Loucy (cell line): ENCODE measurements at regions not wholly inside any gene's neighbourhood (a gene's known extent, or its start where the extent isn't known, plus 50 kb on each side); places are given as distances from the start of the nearest gene placed in this dataset.

Experiments
- H2AFZ ChIP-seq: fragments of 200-600 bp; sonication (generic); 2 replicates; pipeline ENCODE4 v1.6.0; 2016; ENCODE audit warnings: antibody characterized with exemption, mild to moderate bottlenecking, low read length, moderate library complexity
- H3F3A ChIP-seq: fragments of 200-600 bp; 2 replicates; pipeline ENCODE4 v1.6.0; 2016; ENCODE audit warnings: antibody characterized with exemption, low read depth, mild to moderate bottlenecking
- H3K27me3 ChIP-seq: fragments of 200-600 bp; sonication (generic); 2 replicates; pipeline ENCODE4 v1.6.1; 2014; ENCODE audit warnings: low read length, mild to moderate bottlenecking; ENCODE audit not compliant: insufficient read depth, poor library complexity, severe bottlenecking
- H3K36me3 ChIP-seq: fragments of 200-600 bp; sonication (generic); 2 replicates; pipeline ENCODE4 v1.6.1; 2016; ENCODE audit warnings: low read length; ENCODE audit not compliant: insufficient read depth
- H3K4me1 ChIP-seq: fragments of 200-600 bp; sonication (generic); 2 replicates; pipeline ENCODE4 v1.5.1; 2014; ENCODE audit warnings: low read length, mild to moderate bottlenecking; ENCODE audit not compliant: insufficient read depth, poor library complexity, severe bottlenecking
- H3K4me2 ChIP-seq: fragments of 200-600 bp; sonication (generic); 2 replicates; pipeline ENCODE4 v1.6.0; 2014; ENCODE audit warnings: antibody characterized with exemption, low read length, low read depth, mild to moderate bottlenecking; ENCODE audit not compliant: poor library complexity, severe bottlenecking
- H3K4me3 ChIP-seq: fragments of 200-600 bp; sonication (generic); 2 replicates; pipeline ENCODE4 v1.5.1; 2014; ENCODE audit warnings: low read length, mild to moderate bottlenecking, mixed read lengths; ENCODE audit not compliant: poor library complexity, severe bottlenecking
- H3K79me2 ChIP-seq: fragments of 200-600 bp; sonication (generic); 2 replicates; pipeline ENCODE4 v1.6.1; 2014; ENCODE audit warnings: low read length; ENCODE audit not compliant: insufficient read depth
- H3K9ac ChIP-seq: fragments of 200-600 bp; sonication (generic); 2 replicates; pipeline ENCODE4 v1.6.0; 2014; ENCODE audit warnings: mild to moderate bottlenecking, low read depth, low read length, moderate library complexity; ENCODE audit not compliant: poor library complexity, severe bottlenecking
- H3K9me2 ChIP-seq: fragments of 200-600 bp; sonication (generic); replicated peaks from 2 replicates; pipeline ENCODE4 v1.6.1; 2016; ENCODE audit warnings: low read depth, low read length, mixed read lengths
- H3K9me3 ChIP-seq: fragments of 200-600 bp; sonication (generic); 2 replicates; pipeline ENCODE4 v1.6.1; 2014; ENCODE audit warnings: mild to moderate bottlenecking, antibody characterized with exemption, low read length, low read depth; ENCODE audit not compliant: insufficient read depth
- H4K20me1 ChIP-seq: fragments of 200-600 bp; sonication (generic); 2 replicates; pipeline ENCODE4 v1.6.0; 2014; ENCODE audit warnings: antibody characterized with exemption, low read length, mild to moderate bottlenecking; ENCODE audit not compliant: insufficient read depth, poor library complexity, severe bottlenecking
- EZH2phosphoT487 ChIP-seq: fragments of 200-600 bp; IDR thresholded peaks from 2 replicates; pipeline ENCODE4 v1.6.1; 2018; ENCODE audit warnings: antibody characterized with exemption, mild to moderate bottlenecking, moderate library complexity, borderline replicate concordance
- TF ChIP-seq, protein P1 (sequence below): fragments of 200-600 bp; sonication (generic); conservative IDR thresholded peaks from 2 replicates; pipeline ENCODE4 v1.5.1; 2014; ENCODE audit warnings: mild to moderate bottlenecking, antibody characterized with exemption, low read length

DNA sequence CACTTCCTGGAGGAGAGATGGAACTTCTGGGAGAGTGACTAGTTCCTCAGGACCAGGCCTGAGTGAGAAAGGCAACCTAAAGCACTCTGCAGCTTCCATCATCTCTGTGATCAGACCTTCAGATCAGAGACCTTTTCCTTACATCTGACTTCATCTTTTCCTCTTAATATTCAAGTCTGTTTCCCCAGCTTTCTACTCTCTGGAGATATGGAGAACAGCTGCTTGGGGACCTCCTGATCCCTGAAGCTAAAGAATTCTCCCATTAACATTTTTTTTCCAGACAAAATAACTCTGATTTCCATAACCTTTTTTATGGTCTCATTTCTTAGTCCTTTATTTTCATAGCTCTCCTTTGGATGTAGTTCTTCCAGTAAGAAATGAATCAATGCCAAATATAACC, 133.4 kb upstream of the FNDC3A start:
- TF ChIP-seq, protein P1, sequence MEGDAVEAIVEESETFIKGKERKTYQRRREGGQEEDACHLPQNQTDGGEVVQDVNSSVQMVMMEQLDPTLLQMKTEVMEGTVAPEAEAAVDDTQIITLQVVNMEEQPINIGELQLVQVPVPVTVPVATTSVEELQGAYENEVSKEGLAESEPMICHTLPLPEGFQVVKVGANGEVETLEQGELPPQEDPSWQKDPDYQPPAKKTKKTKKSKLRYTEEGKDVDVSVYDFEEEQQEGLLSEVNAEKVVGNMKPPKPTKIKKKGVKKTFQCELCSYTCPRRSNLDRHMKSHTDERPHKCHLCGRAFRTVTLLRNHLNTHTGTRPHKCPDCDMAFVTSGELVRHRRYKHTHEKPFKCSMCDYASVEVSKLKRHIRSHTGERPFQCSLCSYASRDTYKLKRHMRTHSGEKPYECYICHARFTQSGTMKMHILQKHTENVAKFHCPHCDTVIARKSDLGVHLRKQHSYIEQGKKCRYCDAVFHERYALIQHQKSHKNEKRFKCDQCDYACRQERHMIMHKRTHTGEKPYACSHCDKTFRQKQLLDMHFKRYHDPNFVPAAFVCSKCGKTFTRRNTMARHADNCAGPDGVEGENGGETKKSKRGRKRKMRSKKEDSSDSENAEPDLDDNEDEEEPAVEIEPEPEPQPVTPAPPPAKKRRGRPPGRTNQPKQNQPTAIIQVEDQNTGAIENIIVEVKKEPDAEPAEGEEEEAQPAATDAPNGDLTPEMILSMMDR = no peak
- no peak for TF ChIP-seq EZH2phosphoT487
- Histone ChIP-seq H3K9me2 (no peaks in the 10 kb centered on the region), H4K20me1 (no peaks in the 10 kb centered on the region)

DNA sequence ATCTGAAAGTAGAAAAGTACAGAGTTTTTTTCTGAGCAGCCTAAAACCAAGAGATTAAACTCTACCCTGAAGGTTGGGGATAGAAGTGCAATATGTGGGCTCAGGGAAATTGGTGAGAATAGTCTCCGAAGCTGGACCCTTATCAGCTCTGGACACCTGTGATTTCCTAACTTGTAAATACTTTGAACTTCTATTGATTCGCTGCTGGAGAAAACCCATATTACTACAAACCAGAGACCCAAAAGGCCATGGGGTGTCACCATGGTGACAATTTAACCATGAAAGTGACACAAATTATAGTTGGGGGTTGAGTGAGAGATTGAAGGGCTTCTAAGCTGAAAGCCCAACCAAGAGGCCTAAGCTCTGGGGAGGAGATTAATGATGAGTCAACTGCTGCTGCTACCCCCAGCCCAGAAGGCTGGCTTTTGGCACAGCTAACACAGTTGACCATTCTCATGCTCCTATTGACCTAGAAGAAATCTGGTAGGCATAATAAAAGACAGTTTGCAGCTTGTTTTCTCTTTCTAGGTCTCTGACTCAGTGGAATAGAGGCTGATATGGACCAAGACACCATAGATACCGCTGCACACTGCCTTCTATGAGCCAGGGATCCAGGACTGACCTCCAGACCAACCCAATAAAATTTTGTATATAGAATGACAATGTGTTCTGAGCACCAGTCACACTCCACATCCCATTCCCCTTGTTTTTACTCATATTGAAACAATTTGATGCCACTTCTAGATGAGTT, 131.9 kb upstream of the FNDC3A start:
- Histone ChIP-seq H3K4me1 (no peaks in the 10 kb centered on the region), H3K36me3 (no peaks in the 10 kb centered on the region)
- TF ChIP-seq, protein P1 = no peak
- TF ChIP-seq EZH2phosphoT487 = no peak

More for the DNA sequence above, 133.4 kb upstream of the FNDC3A start:
- H2AFZ ChIP-seq = no peak overlapping the region
- no peaks in the 10 kb centered on the region for H3K36me3 ChIP-seq
- H3F3A ChIP-seq = no peaks in the 10 kb centered on the region
- no peak overlapping the region for H3K4me2 ChIP-seq
- no peak overlapping the region for H3K4me3 ChIP-seq
- H3K9me3 ChIP-seq = no peaks in the 10 kb centered on the region
- no peaks in the 10 kb centered on the region for H3K4me1 ChIP-seq
- peaks cover 7% of the 10 kb centered on the region for H3K27me3 ChIP-seq
- H3K9ac ChIP-seq = no peak overlapping the region
- no peaks in the 10 kb centered on the region for H3K79me2 ChIP-seq

DNA sequence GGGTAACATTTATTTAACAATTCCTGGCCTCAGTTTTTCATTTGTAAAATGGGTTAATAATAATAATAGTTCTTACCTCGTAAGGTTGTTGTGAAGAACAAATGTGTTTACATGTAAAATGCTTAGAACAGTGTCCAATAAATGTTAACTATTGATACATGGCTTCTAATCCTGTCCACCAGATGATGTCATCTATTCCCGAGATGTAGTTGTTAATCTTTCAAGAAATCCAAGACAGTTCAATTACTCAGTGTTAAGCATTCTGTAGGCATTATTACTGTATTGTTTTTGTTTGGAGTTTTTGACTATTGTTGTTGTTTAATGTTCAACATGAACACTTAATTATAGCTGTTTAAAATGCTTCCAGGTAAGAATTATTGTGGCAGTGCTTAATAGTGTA, 131.0 kb upstream of the FNDC3A start:
- H3K9ac ChIP-seq = no peak overlapping the region
- no peaks in the 10 kb centered on the region for H3F3A ChIP-seq
- no peaks in the 10 kb centered on the region for H3K4me1 ChIP-seq
- H3K4me3 ChIP-seq = no peak overlapping the region
- H3K27me3 ChIP-seq = peaks cover 7% of the 10 kb centered on the region
- H3K36me3 ChIP-seq = no peaks in the 10 kb centered on the region
- H4K20me1 ChIP-seq = no peaks in the 10 kb centered on the region
- H3K79me2 ChIP-seq = no peaks in the 10 kb centered on the region
- no peaks in the 10 kb centered on the region for H3K9me2 ChIP-seq
- H3K9me3 ChIP-seq = no peaks in the 10 kb centered on the region
- H3K4me2 ChIP-seq = no peak overlapping the region
- TF ChIP-seq, protein P1 = no peak
- TF ChIP-seq EZH2phosphoT487 = no peak
- no peak overlapping the region for H2AFZ ChIP-seq

More for the DNA sequence above, 131.9 kb upstream of the FNDC3A start:
- Histone ChIP-seq H3K27me3 (peaks cover 7% of the 10 kb centered on the region), H3F3A (no peaks in the 10 kb centered on the region), H2AFZ (no peak overlapping the region), H3K9me3 (no peaks in the 10 kb centered on the region), H3K4me3 (no peak overlapping the region), H4K20me1 (no peaks in the 10 kb centered on the region), H3K79me2 (no peaks in the 10 kb centered on the region), H3K9me2 (no peaks in the 10 kb centered on the region), H3K4me2 (no peak overlapping the region), H3K9ac (no peak overlapping the region)
